B cell (primary cell): ENCODE measurements at regions not wholly inside any gene's neighbourhood (a gene's known extent, or its start where the extent isn't known, plus 50 kb on each side); places are given as distances from the start of the nearest gene placed in this dataset.

Experiments used
- ATAC-seq: fragments of 200-7000 bp; cut with Tn5 transposase; one replicate; pipeline ENCODE4 v1.10.0; 2021; ENCODE audit warnings: low read depth, mild to moderate bottlenecking, moderate number of reproducible peaks, moderate library complexity
- CTCF ChIA-PET: fragments of 350-600 bp; sonication (Branson Sonifier 250); formaldehyde crosslinking; loops from one replicate; lab custom pipeline; 2021; ENCODE audit warnings: antibody characterized with exemption, inconsistent platforms; lab: Charles Lee
- POLR2A ChIA-PET: fragments of 350-600 bp; sonication (Branson Sonifier 250); formaldehyde crosslinking; loops from one replicate; lab custom pipeline; 2021; ENCODE audit warnings: antibody characterized with exemption; lab: Charles Lee
- DNase-seq: peaks from one replicate; pipeline ENCODE4 v3.0.0; 2013
- H2AFZ ChIP-seq: 2 replicates; pipeline ENCODE4 v1.6.1; 2012; ENCODE audit warnings: mild to moderate bottlenecking, low read depth, low read length; ENCODE audit not compliant: insufficient read depth, poor library complexity, severe bottlenecking
- H3K27ac ChIP-seq, 2 donors: 1 replicate in 1 of 2; 2 replicates in 1 of 2; pipeline ENCODE4 v1.5.1; 2012 to 2013; ENCODE audit warnings: low read length in 2 of 2, mild to moderate bottlenecking in 2 of 2, moderate library complexity in 1 of 2
- H3K27me3 ChIP-seq, 4 experiments: fragments of 200-600 bp in 1 of 4; sonication (generic) in 1 of 4; replicated peaks in 1 of 4; 1 replicate in 2 of 4; 2 replicates in 2 of 4; pipeline versions ENCODE4 v1.6.1 to v1.7.0; 2013 to 2016; ENCODE audit warnings: low read length in 3 of 4, mild to moderate bottlenecking in 2 of 4, mixed read lengths in 1 of 4, moderate library complexity in 1 of 4; ENCODE audit not compliant: insufficient read depth in 4 of 4, control insufficient read depth in 3 of 4; ENCODE audit errors: control extremely low read depth in 1 of 4
- H3K36me3 ChIP-seq, 2 experiments: replicated peaks in 1 of 2; 1 replicate in 1 of 2; 2 replicates in 1 of 2; pipeline versions ENCODE4 v1.6.1 to v1.7.1; 2013; ENCODE audit warnings: low read length in 1 of 2; ENCODE audit not compliant: insufficient read depth in 2 of 2, control insufficient read depth in 1 of 2; ENCODE audit errors: control extremely low read depth in 1 of 2, extremely low read depth in 1 of 2
- H3K4me1 ChIP-seq, 2 donors: fragments of 200-600 bp in 1 of 2; sonication (generic) in 1 of 2; 1 replicate in 1 of 2; 2 replicates in 1 of 2; pipeline versions ENCODE4 v1.5.1 to v1.6.1; 2013 to 2017; ENCODE audit warnings: low read length in 2 of 2; ENCODE audit not compliant: control insufficient read depth in 2 of 2, insufficient read depth in 2 of 2
- H3K4me2 ChIP-seq: replicated peaks from 2 replicates; pipeline ENCODE3; 2012; ENCODE audit warnings: mild to moderate bottlenecking, low read depth, low read length; ENCODE audit not compliant: poor library complexity, severe bottlenecking
- H3K4me3 ChIP-seq, 5 experiments: fragments of 200-600 bp in 1 of 5; sonication (generic) in 1 of 5; 1 replicate in 3 of 5; 2 replicates in 2 of 5; pipeline versions ENCODE4 v1.5.1 to v1.7.0; 2011 to 2016; ENCODE audit warnings: low read length in 4 of 5, mild to moderate bottlenecking in 4 of 5, low read depth in 2 of 5, control low read depth in 1 of 5, moderate library complexity in 1 of 5; ENCODE audit not compliant: insufficient read depth in 1 of 5; ENCODE audit errors: control extremely low read depth in 1 of 5, extremely low read depth in 1 of 5
- H3K79me2 ChIP-seq: fragments of 200-600 bp; sonication (generic); one replicate; pipeline ENCODE4 v1.6.0; 2016; ENCODE audit warnings: low read length; ENCODE audit not compliant: control insufficient read depth, insufficient read depth
- H3K9ac ChIP-seq: fragments of 200-600 bp; sonication (generic); 2 replicates; pipeline ENCODE4 v1.6.1; 2017; ENCODE audit warnings: mild to moderate bottlenecking, low read length, moderate library complexity
- H3K9me3 ChIP-seq, 3 donors: one replicate each; pipeline versions ENCODE4 v1.6.1 to v1.7.1; 2013; ENCODE audit warnings: low read length in 2 of 3; ENCODE audit not compliant: control insufficient read depth in 2 of 3, insufficient read depth in 1 of 3; ENCODE audit errors: control extremely low read depth in 1 of 3
- H4K20me1 ChIP-seq: 2 replicates; pipeline ENCODE4 v1.6.0; 2012; ENCODE audit warnings: mild to moderate bottlenecking, low read length; ENCODE audit not compliant: insufficient read depth, control insufficient read depth, poor library complexity, severe bottlenecking
- H3K27ac Mint-ChIP-seq: one replicate; pipeline ENCODE4 v1.8.0; 2021; ENCODE audit warnings: mixed read lengths
- H3K27me3 Mint-ChIP-seq: one replicate; pipeline ENCODE4 v1.8.0; 2021; ENCODE audit warnings: mixed read lengths
- H3K4me1 Mint-ChIP-seq: one replicate; pipeline ENCODE4 v1.8.0; 2021; ENCODE audit warnings: mixed read lengths
- H3K4me3 Mint-ChIP-seq: one replicate; pipeline ENCODE4 v1.8.0; 2021; ENCODE audit warnings: mixed read lengths
- H3K9me3 Mint-ChIP-seq: one replicate; pipeline ENCODE4 v1.8.0; 2022; ENCODE audit warnings: mixed read lengths; ENCODE audit not compliant: insufficient read depth
- CTCF ChIP-seq: fragments of 200-600 bp; IDR thresholded peaks from one replicate; pipeline ENCODE4 v1.8.0; 2022; ENCODE audit warnings: antibody characterized with exemption, mild to moderate bottlenecking
- EZH2 ChIP-seq: IDR thresholded peaks from 2 replicates; pipeline ENCODE4 v1.6.1; 2012; ENCODE audit warnings: borderline replicate concordance, low read depth, mild to moderate bottlenecking, moderate library complexity, low read length; ENCODE audit not compliant: insufficient read depth, poor library complexity, severe bottlenecking
- WGBS: methylation state at CpG from one replicate; pipeline ENCODE4 v1.1.5; 2013; ENCODE audit warnings: missing lambda C conversion rate; ENCODE audit not compliant: insufficient coverage; 5-methylcytosine and 5-hydroxymethylcytosine counted together
- intact Hi-C: fragments of 100-400 bp; cut with micrococcal nuclease; formaldehyde crosslinking; loops from one replicate; pipeline ENCODE4 v1.10.0; 2022

- Mint-ChIP-seq H3K4me3 (no peak overlapping the region), H3K27me3 (peaks cover 1% of the 10 kb centered on the region), H3K4me1 (peaks cover 5% of the 10 kb centered on the region), H3K27ac (no peak overlapping the region), H3K9me3 (no peaks in the 10 kb centered on the region)
- POLR2A ChIA-PET, result no interaction called here
- Histone ChIP-seq H3K27me3 (peaks cover 0 to 7% (median 3%) of the 10 kb centered on the region in 4 experiments), H3K4me1 (peaks cover 12 to 14% of the 10 kb centered on the region in 2 donors), H3K79me2 (no peaks in the 10 kb centered on the region), H3K4me3 (no peak overlapping the region), H2AFZ (no peak overlapping the region), H3K36me3 (no peaks in the 10 kb centered on the region), H3K9me3 (peaks cover 0 to 2% (median 0%) of the 10 kb centered on the region in 3 donors), H3K9ac (no peak overlapping the region), H3K27ac (no peak overlapping the region), H3K4me2 (no peak overlapping the region), H4K20me1 (no peaks in the 10 kb centered on the region)
- TF ChIP-seq CTCF, result no peak
- no peak for TF ChIP-seq EZH2
- ATAC-seq, result no peak
- intact Hi-C loops, result no loop called here
- CTCF ChIA-PET, result interaction anchor here (0.9 kb wide), 1 partner anchor 49 kb away, joined by 3 read pairs; no protein-coding TSS in a partner anchor
- no peak for DNase-seq
- no CpG with 5 or more reads among the region's 1 CpG for WGBS
Measured at GRCh38 chr3:159835126-159835525, 153.5 kb upstream of the IL12A start.

GRCh38 chr3:159837725-159838124 is 150.9 kb upstream of the IL12A start:
- Histone ChIP-seq H3K9ac (no peak overlapping the region), H3K9me3 (no peaks in the 10 kb centered on the region), H3K4me3 (no peak overlapping the region), H3K4me2 (no peak overlapping the region), H3K27me3 (peaks cover 0 to 16% (median 7%) of the 10 kb centered on the region in 4 experiments), H3K4me1 (peaks cover 7 to 10% of the 10 kb centered on the region in 2 donors), H3K79me2 (no peaks in the 10 kb centered on the region), H4K20me1 (no peaks in the 10 kb centered on the region), H3K36me3 (no peaks in the 10 kb centered on the region), H3K27ac (no peak overlapping the region), H2AFZ (no peak overlapping the region)
- intact Hi-C loops, result no loop called here
- Mint-ChIP-seq H3K4me3 (no peak overlapping the region), H3K27me3 (peaks cover 9% of the 10 kb centered on the region), H3K4me1 (peaks cover 8% of the 10 kb centered on the region), H3K27ac (no peak overlapping the region), H3K9me3 (no peaks in the 10 kb centered on the region)
- DNase-seq (no peak), ATAC-seq (no peak)
- no peak for TF ChIP-seq EZH2
- TF ChIP-seq CTCF, result no peak
- POLR2A ChIA-PET, result no interaction called here
- CTCF ChIA-PET, result interaction anchor here (1.0 kb wide), 1 partner anchor 9 kb away, joined by 4 read pairs; no protein-coding TSS in a partner anchor
- WGBS, result 84% methylated on average over 2 of the region's 3 CpGs
